ENCODE measurements at regions not wholly inside any gene's neighbourhood (a gene's known extent, or its start where the extent isn't known, plus 50 kb on each side); places are given as distances from the start of the nearest gene placed in this dataset.

GRCh38 chr15:59885832-59886231 is 118.3 kb upstream of the FOXB1 start:
- Mint-ChIP-seq H3K27me3 (ENCODE audit: insufficient read depth) (peaks cover 20% of the 10 kb centered on the region), H3K9me3 (no peaks in the 10 kb centered on the region), H3K27ac (no peak overlapping the region), H3K4me1 (ENCODE audit: low read depth) (no peaks in the 10 kb centered on the region), H3K4me3 (no peak overlapping the region), H3K36me3 (ENCODE audit: low read depth) (no peaks in the 10 kb centered on the region)
- intact Hi-C loops (cut with micrococcal nuclease), result no loop called here
- DNase-seq (ENCODE audit: low spot score), result no peak

- H3K4me1 Mint-ChIP-seq (ENCODE audit: low read depth), result no peaks in the 10 kb centered on the region
- H3K9me3 Mint-ChIP-seq, result no peaks in the 10 kb centered on the region
- peaks cover 14% of the 10 kb centered on the region for H3K27me3 Mint-ChIP-seq (ENCODE audit: insufficient read depth)
- no peaks in the 10 kb centered on the region for H3K36me3 Mint-ChIP-seq (ENCODE audit: low read depth)
- no peak for DNase-seq (ENCODE audit: low spot score)
- intact Hi-C loops (cut with micrococcal nuclease), result no loop called here
- H3K4me3 Mint-ChIP-seq, result no peak overlapping the region
- no peak overlapping the region for H3K27ac Mint-ChIP-seq
Measured at GRCh38 chr15:59879506-59880265, 124.4 kb upstream of the FOXB1 start.

GRCh38 chr15:59876140-59876539 is 128.0 kb upstream of the FOXB1 start:
- no peak for DNase-seq (ENCODE audit: low spot score)
- H3K9me3 Mint-ChIP-seq, result no peaks in the 10 kb centered on the region
- peaks cover 11% of the 10 kb centered on the region for H3K27me3 Mint-ChIP-seq (ENCODE audit: insufficient read depth)
- intact Hi-C loops (cut with micrococcal nuclease), result no loop called here
- H3K4me1 Mint-ChIP-seq (ENCODE audit: low read depth), result no peaks in the 10 kb centered on the region
- H3K27ac Mint-ChIP-seq, result no peak overlapping the region
- H3K4me3 Mint-ChIP-seq, result no peak overlapping the region
- H3K36me3 Mint-ChIP-seq (ENCODE audit: low read depth), result no peaks in the 10 kb centered on the region

GRCh38 chr15:59873644-59874272 is 130.4 kb upstream of the FOXB1 start:
- no peaks in the 10 kb centered on the region for H3K9me3 Mint-ChIP-seq
- H3K4me3 Mint-ChIP-seq, result no peak overlapping the region
- intact Hi-C loops (cut with micrococcal nuclease), result no loop called here
- H3K4me1 Mint-ChIP-seq (ENCODE audit: low read depth), result no peaks in the 10 kb centered on the region
- H3K27ac Mint-ChIP-seq, result no peak overlapping the region
- no peaks in the 10 kb centered on the region for H3K36me3 Mint-ChIP-seq (ENCODE audit: low read depth)
- DNase-seq (ENCODE audit: low spot score), result no peak
- H3K27me3 Mint-ChIP-seq (ENCODE audit: insufficient read depth), result peaks cover 13% of the 10 kb centered on the region

GRCh38 chr15:59867086-59867855 is 136.8 kb upstream of the FOXB1 start:
- no peak for DNase-seq (ENCODE audit: low spot score)
- Mint-ChIP-seq H3K27me3 (ENCODE audit: insufficient read depth) (peaks cover 14% of the 10 kb centered on the region), H3K4me3 (no peak overlapping the region), H3K36me3 (ENCODE audit: low read depth) (no peaks in the 10 kb centered on the region), H3K27ac (no peak overlapping the region), H3K9me3 (no peaks in the 10 kb centered on the region), H3K4me1 (ENCODE audit: low read depth) (no peaks in the 10 kb centered on the region)
- intact Hi-C loops (cut with micrococcal nuclease), result no loop called here

GRCh38 chr15:59866642-59867041 is 137.5 kb upstream of the FOXB1 start:
- peaks cover 17% of the 10 kb centered on the region for H3K27me3 Mint-ChIP-seq (ENCODE audit: insufficient read depth)
- no peak overlapping the region for H3K4me3 Mint-ChIP-seq
- no peak overlapping the region for H3K27ac Mint-ChIP-seq
- H3K36me3 Mint-ChIP-seq (ENCODE audit: low read depth), result no peaks in the 10 kb centered on the region
- H3K9me3 Mint-ChIP-seq, result no peaks in the 10 kb centered on the region
- no peak for DNase-seq (ENCODE audit: low spot score)
- intact Hi-C loops (cut with micrococcal nuclease), result no loop called here
- H3K4me1 Mint-ChIP-seq (ENCODE audit: low read depth), result no peaks in the 10 kb centered on the region

GRCh38 chr15:59862191-59863155 is 141.6 kb upstream of the FOXB1 start:
- no peaks in the 10 kb centered on the region for H3K9me3 Mint-ChIP-seq
- intact Hi-C loops (cut with micrococcal nuclease), result no loop called here
- H3K4me3 Mint-ChIP-seq, result no peak overlapping the region
- no peaks in the 10 kb centered on the region for H3K36me3 Mint-ChIP-seq (ENCODE audit: low read depth)
- H3K27me3 Mint-ChIP-seq (ENCODE audit: insufficient read depth), result peaks cover 13% of the 10 kb centered on the region
- H3K27ac Mint-ChIP-seq, result no peak overlapping the region
- H3K4me1 Mint-ChIP-seq (ENCODE audit: low read depth), result no peaks in the 10 kb centered on the region
- DNase-seq (ENCODE audit: low spot score), result no peak

GRCh38 chr15:59847968-59848367 is 156.1 kb upstream of the FOXB1 start:
- no peaks in the 10 kb centered on the region for H3K4me1 Mint-ChIP-seq (ENCODE audit: low read depth)
- H3K27me3 Mint-ChIP-seq (ENCODE audit: insufficient read depth), result peaks cover 23% of the 10 kb centered on the region
- intact Hi-C loops (cut with micrococcal nuclease), result no loop called here

GRCh38 chr15:59845942-59846499 is 156.9 kb upstream of the BNIP2 start:
- Mint-ChIP-seq H3K4me3 (no peak overlapping the region), H3K27ac (no peak overlapping the region), H3K36me3 (ENCODE audit: low read depth) (no peaks in the 10 kb centered on the region), H3K9me3 (peaks cover 4% of the 10 kb centered on the region), H3K4me1 (ENCODE audit: low read depth) (no peaks in the 10 kb centered on the region), H3K27me3 (ENCODE audit: insufficient read depth) (peaks cover 23% of the 10 kb centered on the region)
- no peak for DNase-seq (ENCODE audit: low spot score)
- intact Hi-C loops (cut with micrococcal nuclease), result no loop called here

More at GRCh38 chr15:59847968-59848367, 156.1 kb upstream of the FOXB1 start:
- DNase-seq (ENCODE audit: low spot score), result no peak
- Mint-ChIP-seq H3K27ac (no peak overlapping the region), H3K36me3 (ENCODE audit: low read depth) (no peaks in the 10 kb centered on the region), H3K9me3 (no peaks in the 10 kb centered on the region), H3K4me3 (no peak overlapping the region)

- H3K4me1 Mint-ChIP-seq (ENCODE audit: low read depth), result peaks cover 13% of the 10 kb centered on the region
- no peak overlapping the region for H3K4me3 Mint-ChIP-seq
- intact Hi-C loops (cut with micrococcal nuclease), result no loop called here
- peaks cover 15% of the 10 kb centered on the region for H3K27me3 Mint-ChIP-seq (ENCODE audit: insufficient read depth)
- H3K36me3 Mint-ChIP-seq (ENCODE audit: low read depth), result no peaks in the 10 kb centered on the region
- DNase-seq (ENCODE audit: low spot score), result no peak
- no peak overlapping the region for H3K27ac Mint-ChIP-seq
- peaks cover 4% of the 10 kb centered on the region for H3K9me3 Mint-ChIP-seq
Measured at GRCh38 chr15:59843609-59844008, 154.5 kb upstream of the BNIP2 start.

GRCh38 chr15:59841036-59841435 is 151.9 kb upstream of the BNIP2 start:
- peaks cover 11% of the 10 kb centered on the region for H3K27me3 Mint-ChIP-seq (ENCODE audit: insufficient read depth)
- no peak overlapping the region for H3K27ac Mint-ChIP-seq
- H3K4me1 Mint-ChIP-seq (ENCODE audit: low read depth), result peaks cover 35% of the 10 kb centered on the region
- DNase-seq (ENCODE audit: low spot score), result no peak
- H3K4me3 Mint-ChIP-seq, result no peak overlapping the region
- H3K36me3 Mint-ChIP-seq (ENCODE audit: low read depth), result no peaks in the 10 kb centered on the region
- H3K9me3 Mint-ChIP-seq, result peaks cover 4% of the 10 kb centered on the region
- intact Hi-C loops (cut with micrococcal nuclease), result no loop called here

GRCh38 chr15:59839906-59840305 is 150.8 kb upstream of the BNIP2 start:
- Mint-ChIP-seq H3K4me1 (ENCODE audit: low read depth) (peaks cover 44% of the 10 kb centered on the region), H3K27ac (no peak overlapping the region), H3K9me3 (peaks cover 4% of the 10 kb centered on the region), H3K36me3 (ENCODE audit: low read depth) (no peaks in the 10 kb centered on the region), H3K4me3 (no peak overlapping the region), H3K27me3 (ENCODE audit: insufficient read depth) (peaks cover 7% of the 10 kb centered on the region)
- DNase-seq (ENCODE audit: low spot score), result no peak
- intact Hi-C loops (cut with micrococcal nuclease), result no loop called here
